Endothelial cell of hepatic sinusoid (primary cell): ENCODE measurements at regions not wholly inside any gene's neighbourhood (a gene's known extent, or its start where the extent isn't known, plus 50 kb on each side); places are given as distances from the start of the nearest gene placed in this dataset.
"Not testable (repeated sequence)": the region's sequence is repeated elsewhere in the genome, so short reads cannot be mapped to it uniquely, and the experiment has no call there.

Experiments
- in situ Hi-C: cut with HindIII; loops from 2 replicates; pipeline ENCODE4 v1.10.0; 2017; ENCODE audit warnings: low sequenced_read_pairs

- in situ Hi-C loops, result not testable (repeated sequence)
Measured at GRCh38 chr17:64800987-64801386, 118.3 kb downstream of the LRRC37A3 start.

GRCh38 chr17:64800361-64800895 is 118.8 kb downstream of the LRRC37A3 start:
- in situ Hi-C loops, result not testable (repeated sequence)

- in situ Hi-C loops, result not testable (repeated sequence)
Measured at GRCh38 chr17:64799543-64800188, 119.6 kb downstream of the LRRC37A3 start.

GRCh38 chr17:64798961-64799360 is 120.3 kb downstream of the LRRC37A3 start:
- in situ Hi-C loops, result not testable (repeated sequence)

- in situ Hi-C loops, result not testable (repeated sequence)
Measured at GRCh38 chr17:64798489-64798790, 120.8 kb downstream of the LRRC37A3 start.

GRCh38 chr17:64797746-64798488 is 121.4 kb downstream of the LRRC37A3 start:
- in situ Hi-C loops, result not testable (repeated sequence)

- in situ Hi-C loops, result not testable (repeated sequence)
Measured at GRCh38 chr17:64795342-64795741, 123.9 kb downstream of the LRRC37A3 start.

GRCh38 chr17:64794548-64795274 is 124.6 kb downstream of the LRRC37A3 start:
- in situ Hi-C loops, result not testable (repeated sequence)

GRCh38 chr17:64794113-64794512 is 125.2 kb downstream of the LRRC37A3 start:
- in situ Hi-C loops, result not testable (repeated sequence)

GRCh38 chr17:64792793-64793575 is 126.3 kb downstream of the LRRC37A3 start:
- in situ Hi-C loops, result not testable (repeated sequence)

GRCh38 chr17:64792276-64792675 is 127.0 kb downstream of the LRRC37A3 start:
- in situ Hi-C loops, result not testable (repeated sequence)

GRCh38 chr17:64791691-64792090 is 127.6 kb downstream of the LRRC37A3 start:
- in situ Hi-C loops, result not testable (repeated sequence)

GRCh38 chr17:64791226-64791625 is 128.1 kb downstream of the LRRC37A3 start:
- in situ Hi-C loops, result not testable (repeated sequence)

- in situ Hi-C loops, result not testable (repeated sequence)
Measured at GRCh38 chr17:64790690-64791089, 128.6 kb upstream of the SMURF2 start.

GRCh38 chr17:64790193-64790592 is 128.1 kb upstream of the SMURF2 start:
- in situ Hi-C loops, result not testable (repeated sequence)

GRCh38 chr17:64789061-64789445 is 126.9 kb upstream of the SMURF2 start:
- in situ Hi-C loops, result not testable (repeated sequence)

GRCh38 chr17:64788286-64789060 is 126.4 kb upstream of the SMURF2 start:
- in situ Hi-C loops, result no loop called here

- in situ Hi-C loops, result no loop called here
Measured at GRCh38 chr17:64787921-64788271, 125.8 kb upstream of the SMURF2 start.

GRCh38 chr17:64787255-64787920 is 125.3 kb upstream of the SMURF2 start:
- in situ Hi-C loops, result no loop called here

GRCh38 chr17:64786337-64786736 is 124.2 kb upstream of the SMURF2 start:
- in situ Hi-C loops, result no loop called here
